IMR-90 (cell line): ENCODE measurements at regions not wholly inside any gene's neighbourhood (a gene's known extent, or its start where the extent isn't known, plus 50 kb on each side); places are given as distances from the start of the nearest gene placed in this dataset.

Experiments
- ATAC-seq: fragments of 200-7000 bp; cut with Tn5 transposase; 2 replicates; pipeline ENCODE4 v1.9.1; 2020; ENCODE audit warnings: low read depth, mild to moderate bottlenecking, moderate library complexity
- BruUV-seq: library from RNA; stranded (reverse); fragments of 400-500 nt; replicated peaks from 2 replicates; lab custom pipeline; 2021; lab: Mats Ljungman, UMichigan
- CTCF ChIA-PET: fragments of 300-600 bp; formaldehyde crosslinking; extraction: SDS; loops from one replicate; lab custom pipeline; 2021; ENCODE audit warnings: antibody characterized with exemption; lab: Yijun Ruan, JAX
- POLR2A ChIA-PET: fragments of 300-600 bp; sonication (Branson Sonifier 250); formaldehyde crosslinking; loops from one replicate; lab custom pipeline; 2022; ENCODE audit warnings: antibody characterized with exemption; ENCODE audit not compliant: unreplicated experiment; lab: Charles Lee
- DNase-seq: peaks from one replicate; pipeline ENCODE4 v3.0.0; 2013
- H2AFZ ChIP-seq: replicated peaks from 2 replicates; pipeline ENCODE3; 2013; ENCODE audit warnings: low read length, mild to moderate bottlenecking; ENCODE audit not compliant: poor library complexity
- H2AK5ac ChIP-seq: 2 replicates; pipeline ENCODE4 v1.6.1; 2013; ENCODE audit warnings: low read depth, low read length, inconsistent platforms
- H2AK9ac ChIP-seq: replicated peaks from 2 replicates; pipeline ENCODE3; 2013; ENCODE audit warnings: mild to moderate bottlenecking, low read depth, low read length, moderate library complexity; ENCODE audit not compliant: poor library complexity
- H2BK120ac ChIP-seq: 2 replicates; pipeline ENCODE4 v1.6.1; 2013; ENCODE audit warnings: low read depth, low read length, inconsistent platforms
- H2BK15ac ChIP-seq: 3 replicates; pipeline ENCODE4 v1.6.1; 2013; ENCODE audit warnings: low read depth, low read length, inconsistent platforms
- H2BK20ac ChIP-seq: 2 replicates; pipeline ENCODE4 v1.6.1; 2013; ENCODE audit warnings: low read depth, mild to moderate bottlenecking, inconsistent platforms, low read length, moderate library complexity
- H2BK5ac ChIP-seq: 2 replicates; pipeline ENCODE4 v1.6.1; 2013; ENCODE audit warnings: mild to moderate bottlenecking, low read depth, low read length, inconsistent platforms; ENCODE audit not compliant: poor library complexity, severe bottlenecking
- H3K14ac ChIP-seq: replicated peaks from 2 replicates; pipeline ENCODE4 v1.6.1; 2013; ENCODE audit warnings: low read depth, low read length, inconsistent platforms
- H3K18ac ChIP-seq: 2 replicates; pipeline ENCODE4 v1.6.1; 2013; ENCODE audit warnings: low read depth, low read length, control low read depth
- H3K23ac ChIP-seq: 2 replicates; pipeline ENCODE4 v1.6.1; 2013; ENCODE audit warnings: low read depth, low read length, inconsistent platforms
- H3K27ac ChIP-seq: 2 replicates; pipeline ENCODE4 v1.5.1; 2013; ENCODE audit warnings: mild to moderate bottlenecking, control low read depth, low read length; ENCODE audit not compliant: insufficient read depth
- H3K27me3 ChIP-seq: 2 replicates; pipeline ENCODE4 v1.6.1; 2013; ENCODE audit warnings: low read length; ENCODE audit not compliant: control insufficient read depth, insufficient read depth
- H3K36me3 ChIP-seq: 2 replicates; pipeline ENCODE4 v1.6.1; 2013; ENCODE audit warnings: low read length, mixed read lengths; ENCODE audit not compliant: control insufficient read depth, insufficient read depth
- H3K4ac ChIP-seq: 2 replicates; pipeline ENCODE4 v1.6.1; 2013; ENCODE audit warnings: low read depth, low read length, inconsistent platforms
- H3K4me1 ChIP-seq: 2 replicates; pipeline ENCODE4 v1.6.1; 2013; ENCODE audit warnings: low read length, mixed read lengths; ENCODE audit not compliant: control insufficient read depth, insufficient read depth
- H3K4me2 ChIP-seq: 2 replicates; pipeline ENCODE4 v1.6.1; 2013; ENCODE audit warnings: low read depth, mild to moderate bottlenecking, control low read depth, low read length, moderate library complexity
- H3K4me3 ChIP-seq: 2 replicates; pipeline ENCODE4 v1.5.1; 2013; ENCODE audit warnings: low read depth, mild to moderate bottlenecking, control low read depth, low read length, moderate library complexity; ENCODE audit not compliant: insufficient read depth
- H3K56ac ChIP-seq: 2 replicates; pipeline ENCODE4 v1.6.1; 2013; ENCODE audit warnings: low read length, inconsistent platforms; ENCODE audit not compliant: insufficient read depth; ENCODE audit errors: extremely low read depth
- H3K79me1 ChIP-seq, 2 experiments: 2 replicates each; pipeline ENCODE4 v1.6.1; 2013; ENCODE audit warnings: low read length in 2 of 2, inconsistent platforms in 1 of 2, low read depth in 1 of 2
- H3K9ac ChIP-seq: 2 replicates; pipeline ENCODE4 v1.6.1; 2013; ENCODE audit warnings: low read depth, low read length, control low read depth
- H3K9me1 ChIP-seq: 2 replicates; pipeline ENCODE4 v1.6.1; 2013; ENCODE audit warnings: low read length, inconsistent platforms; ENCODE audit not compliant: insufficient read depth
- H3K9me3 ChIP-seq: 2 replicates; pipeline ENCODE4 v1.6.1; 2013; ENCODE audit warnings: low read length; ENCODE audit not compliant: control insufficient read depth, insufficient read depth
- H4K20me1 ChIP-seq: 2 replicates; pipeline ENCODE4 v1.6.1; 2013; ENCODE audit warnings: low read length, inconsistent platforms; ENCODE audit not compliant: insufficient read depth
- H4K5ac ChIP-seq: 2 replicates; pipeline ENCODE4 v1.6.1; 2013; ENCODE audit warnings: mild to moderate bottlenecking, low read depth, low read length, control low read depth
- H4K8ac ChIP-seq, 2 experiments: 2 replicates each; pipeline ENCODE4 v1.6.1; 2013; ENCODE audit warnings: low read depth in 2 of 2, low read length in 2 of 2, control low read depth in 1 of 2, inconsistent platforms in 1 of 2
- H4K91ac ChIP-seq: 2 replicates; pipeline ENCODE4 v1.6.1; 2013; ENCODE audit warnings: low read depth, low read length, inconsistent platforms; ENCODE audit not compliant: insufficient read depth
- CEBPB ChIP-seq: IDR thresholded peaks from 2 replicates; pipeline ENCODE4 v1.6.1; 2012; ENCODE audit warnings: low read depth, low read length, improper control_type of control experiment
- MAFK ChIP-seq: IDR thresholded peaks from 2 replicates; pipeline ENCODE4 v1.6.1; 2012; ENCODE audit warnings: low read depth, low read length, improper control_type of control experiment
- MXI1 ChIP-seq: IDR thresholded peaks from 2 replicates; pipeline ENCODE4 v1.6.1; 2012; ENCODE audit warnings: low read depth, mild to moderate bottlenecking, low read length, moderate library complexity, borderline replicate concordance
- POLR2A ChIP-seq: IDR thresholded peaks from 2 replicates; pipeline ENCODE4 v1.6.1; 2012; ENCODE audit warnings: mild to moderate bottlenecking, low read depth, low read length
- RAD21 ChIP-seq: IDR thresholded peaks from 2 replicates; pipeline ENCODE4 v1.6.1; 2012; ENCODE audit warnings: low read length, improper control_type of control experiment
- RCOR1 ChIP-seq: IDR thresholded peaks from 2 replicates; pipeline ENCODE4 v1.6.1; 2012; ENCODE audit warnings: mild to moderate bottlenecking, low read length, improper control_type of control experiment; ENCODE audit not compliant: insufficient replicate concordance
- WGBS, 2 experiments: methylation state at CpG; one replicate each; pipeline versions ENCODE4 v1.1.5 to v1.1.7; 2013; ENCODE audit warnings: missing lambda C conversion rate in 2 of 2; ENCODE audit not compliant: insufficient read length in 1 of 2; ENCODE audit errors: extremely low coverage in 2 of 2; 5-methylcytosine and 5-hydroxymethylcytosine counted together
- dilution Hi-C: fragments of 300-500 bp; cut with HindIII; formaldehyde crosslinking; loops from one replicate; pipeline ENCODE4 v1.14.3; 2018; ENCODE audit warnings: low sequenced_read_pairs; ENCODE audit not compliant: unreplicated experiment
- in situ Hi-C: fragments of 300-500 bp; cut with MboI; formaldehyde crosslinking; loops from 3 replicates; pipeline ENCODE4 v1.14.3; 2019; ENCODE audit warnings: low sequenced_read_pairs, inconsistent platforms, mixed read lengths
- intact Hi-C: fragments of 100-400 bp; cut with micrococcal nuclease; formaldehyde crosslinking; loops from 2 replicates; pipeline ENCODE4 v1.10.0; 2022

GRCh38 chr11:93250326-93250725, 52.5 kb upstream of the SLC36A4 start:
- intact Hi-C loops (no loop called here), in situ Hi-C loops (no loop called here), dilution Hi-C loops (no loop called here)
- Histone ChIP-seq H3K27me3 (peaks cover 2% of the 10 kb centered on the region), H3K4me1 (no peaks in the 10 kb centered on the region), H3K4me2 (no peak overlapping the region), H4K5ac (no peak overlapping the region), H4K8ac (no peak overlapping the region), H3K23ac (no peak overlapping the region), H2AFZ (no peak overlapping the region), H2BK20ac (no peak overlapping the region), H3K79me1 (no peaks in the 10 kb centered on the region), H3K36me3 (no peaks in the 10 kb centered on the region), H3K9me1 (no peaks in the 10 kb centered on the region), H2AK5ac (no peak overlapping the region), H4K20me1 (no peaks in the 10 kb centered on the region), H3K4ac (no peak overlapping the region), H3K9ac (no peak overlapping the region), H2AK9ac (no peak overlapping the region), H2BK5ac (no peak overlapping the region), H2BK120ac (no peak overlapping the region), H2BK15ac (no peak overlapping the region), H3K14ac (no peak overlapping the region), H3K27ac (no peak overlapping the region), H3K18ac (no peak overlapping the region), H3K9me3 (no peaks in the 10 kb centered on the region), H3K56ac (no peak overlapping the region), H3K4me3 (no peak overlapping the region), H4K91ac (no peak overlapping the region)
- no TSS peak for BruUV-seq
- ATAC-seq (no peak), DNase-seq (no peak)
- CTCF ChIA-PET, result no interaction called here
- 0% methylated on average over 3 of the region's 4 CpGs; no CpG with 5 or more reads in 1 of the 2 experiments for WGBS, 2 experiments
- POLR2A ChIA-PET, result no interaction called here
- no peak for TF ChIP-seq POLR2A
- no peak for TF ChIP-seq CEBPB
- no peak for TF ChIP-seq RCOR1
- TF ChIP-seq MXI1, result no peak
- TF ChIP-seq RAD21, result no peak
- no peak for TF ChIP-seq MAFK
